ENCODE measurements at regions not wholly inside any gene's neighbourhood (a gene's known extent, or its start where the extent isn't known, plus 50 kb on each side); places are given as distances from the start of the nearest gene placed in this dataset.
"Not testable (repeated sequence)": the region's sequence is repeated elsewhere in the genome, so short reads cannot be mapped to it uniquely, and the experiment has no call there.

DNA sequence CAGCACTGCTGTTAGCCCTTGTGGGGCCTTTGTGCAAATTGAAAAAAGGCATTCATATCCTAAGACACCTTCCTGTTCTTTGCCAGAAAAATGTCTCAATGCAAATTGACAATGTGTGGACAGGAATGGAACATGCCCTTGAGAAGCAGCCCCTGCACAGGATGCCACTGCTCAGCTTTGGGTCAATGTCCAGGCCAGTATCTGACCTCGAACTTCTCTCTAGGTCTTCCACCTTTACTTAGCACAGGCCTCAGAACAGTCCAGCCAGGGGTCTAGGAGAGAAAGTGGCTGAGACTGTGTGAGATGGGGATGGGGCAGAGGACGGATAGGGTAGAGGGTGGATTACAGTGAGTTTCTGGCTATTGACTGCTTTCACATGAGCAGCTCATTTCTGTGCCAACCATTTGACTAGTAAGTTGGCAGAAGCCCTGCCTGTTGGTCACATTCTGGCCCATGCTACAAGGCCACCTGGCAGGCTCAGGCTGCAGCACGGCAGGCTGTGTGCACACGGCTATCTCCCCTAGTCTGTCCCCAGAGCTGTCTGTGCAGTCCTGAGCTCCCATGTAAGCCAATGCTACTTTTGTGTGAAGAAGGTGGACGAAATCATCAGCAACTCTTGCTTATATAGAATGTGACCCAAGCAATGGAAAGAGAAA is 254.5 kb upstream of the PLGLB1 start:
- no CpG with 5 or more reads among the region's 5 CpGs for WGBS (ENCODE audit: insufficient coverage)
- POLR2A ChIA-PET = not testable (repeated sequence)

DNA sequence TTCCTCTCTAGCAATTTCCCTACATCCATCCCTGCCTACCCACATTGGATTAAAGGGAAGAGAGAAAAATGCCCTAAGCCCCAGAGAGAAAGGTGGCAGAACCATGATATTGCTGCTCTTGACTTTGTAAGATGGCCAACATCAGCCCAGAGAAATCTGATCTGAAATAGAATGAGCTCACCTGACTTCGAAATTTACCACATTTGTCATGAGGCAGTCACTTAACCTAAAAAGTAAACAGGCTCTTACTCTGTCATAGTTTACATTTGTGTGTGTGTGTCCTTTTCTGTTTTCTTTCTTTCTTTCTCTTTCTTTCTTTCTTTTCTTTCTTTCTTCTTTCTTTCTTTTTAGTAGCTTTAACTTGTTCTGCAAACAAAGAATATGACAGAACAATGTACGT is 255.0 kb upstream of the PLGLB1 start:
- intact Hi-C loops (cut with micrococcal nuclease); H3K4me3 Mint-ChIP-seq; H3K79me2 ChIP-seq (ENCODE audit: control insufficient read depth, insufficient read depth, low read length); ATAC-seq (ENCODE audit: low read depth); DNase-seq; CTCF ChIA-PET; H3K9me3 ChIP-seq (ENCODE audit: control extremely low read depth in 1 of 3, control insufficient read depth in 2 of 3, insufficient read depth in 1 of 3, low read length in 2 of 3); H3K9ac ChIP-seq (ENCODE audit: low read length); H3K36me3 ChIP-seq (replicated peaks in 1 of 2; ENCODE audit: control extremely low read depth in 1 of 2, control insufficient read depth in 1 of 2, extremely low read depth in 1 of 2, insufficient read depth in 2 of 2, low read length in 1 of 2); H3K4me1 Mint-ChIP-seq; H4K20me1 ChIP-seq (ENCODE audit: control insufficient read depth, insufficient read depth, low read length, poor library complexity, severe bottlenecking); H2AFZ ChIP-seq (ENCODE audit: insufficient read depth, low read depth, low read length, poor library complexity, severe bottlenecking); H3K27me3 Mint-ChIP-seq; H3K4me1 ChIP-seq (ENCODE audit: control insufficient read depth in 2 of 2, insufficient read depth in 2 of 2, low read length in 2 of 2); POLR2A ChIA-PET; H3K4me3 ChIP-seq (ENCODE audit: control extremely low read depth in 1 of 5, extremely low read depth in 1 of 5, insufficient read depth in 1 of 5, low read depth in 2 of 5, low read length in 4 of 5); H3K27ac ChIP-seq (ENCODE audit: low read length in 2 of 2); H3K27me3 ChIP-seq (replicated peaks in 1 of 4; ENCODE audit: control extremely low read depth in 1 of 4, control insufficient read depth in 3 of 4, insufficient read depth in 4 of 4, low read length in 3 of 4); H3K9me3 Mint-ChIP-seq (ENCODE audit: insufficient read depth); H3K4me2 ChIP-seq (replicated peaks; ENCODE audit: low read depth, low read length, poor library complexity, severe bottlenecking); H3K27ac Mint-ChIP-seq: not testable (repeated sequence)
- WGBS (ENCODE audit: insufficient coverage) = no CpG with 5 or more reads among the region's 2 CpGs

More for the DNA sequence above, 254.5 kb upstream of the PLGLB1 start:
- H3K4me1 Mint-ChIP-seq; H3K4me3 Mint-ChIP-seq; DNase-seq; H2AFZ ChIP-seq (ENCODE audit: insufficient read depth, low read depth, low read length, poor library complexity, severe bottlenecking); H3K9me3 Mint-ChIP-seq (ENCODE audit: insufficient read depth); intact Hi-C loops (cut with micrococcal nuclease); H3K4me3 ChIP-seq (ENCODE audit: control extremely low read depth in 1 of 5, extremely low read depth in 1 of 5, insufficient read depth in 1 of 5, low read depth in 2 of 5, low read length in 4 of 5); H3K9ac ChIP-seq (ENCODE audit: low read length); H3K4me1 ChIP-seq (ENCODE audit: control insufficient read depth in 2 of 2, insufficient read depth in 2 of 2, low read length in 2 of 2); H4K20me1 ChIP-seq (ENCODE audit: control insufficient read depth, insufficient read depth, low read length, poor library complexity, severe bottlenecking); ATAC-seq (ENCODE audit: low read depth); CTCF ChIA-PET; H3K9me3 ChIP-seq (ENCODE audit: control extremely low read depth in 1 of 3, control insufficient read depth in 2 of 3, insufficient read depth in 1 of 3, low read length in 2 of 3); H3K27me3 Mint-ChIP-seq; H3K27ac ChIP-seq (ENCODE audit: low read length in 2 of 2); H3K36me3 ChIP-seq (replicated peaks in 1 of 2; ENCODE audit: control extremely low read depth in 1 of 2, control insufficient read depth in 1 of 2, extremely low read depth in 1 of 2, insufficient read depth in 2 of 2, low read length in 1 of 2); H3K4me2 ChIP-seq (replicated peaks; ENCODE audit: low read depth, low read length, poor library complexity, severe bottlenecking); H3K27me3 ChIP-seq (replicated peaks in 1 of 4; ENCODE audit: control extremely low read depth in 1 of 4, control insufficient read depth in 3 of 4, insufficient read depth in 4 of 4, low read length in 3 of 4); H3K27ac Mint-ChIP-seq; H3K79me2 ChIP-seq (ENCODE audit: control insufficient read depth, insufficient read depth, low read length): not testable (repeated sequence)

- H3K79me2 ChIP-seq (ENCODE audit: control insufficient read depth, insufficient read depth, low read length); H2AFZ ChIP-seq (ENCODE audit: insufficient read depth, low read depth, low read length, poor library complexity, severe bottlenecking); H3K4me2 ChIP-seq (replicated peaks; ENCODE audit: low read depth, low read length, poor library complexity, severe bottlenecking); H3K4me3 Mint-ChIP-seq; DNase-seq; H3K4me1 ChIP-seq (ENCODE audit: control insufficient read depth in 2 of 2, insufficient read depth in 2 of 2, low read length in 2 of 2); H3K9me3 ChIP-seq (ENCODE audit: control extremely low read depth in 1 of 3, control insufficient read depth in 2 of 3, insufficient read depth in 1 of 3, low read length in 2 of 3); H3K27me3 ChIP-seq (replicated peaks in 1 of 4; ENCODE audit: control extremely low read depth in 1 of 4, control insufficient read depth in 3 of 4, insufficient read depth in 4 of 4, low read length in 3 of 4); CTCF ChIA-PET; H3K4me1 Mint-ChIP-seq; H3K27me3 Mint-ChIP-seq; H3K9ac ChIP-seq (ENCODE audit: low read length); H3K27ac Mint-ChIP-seq; H4K20me1 ChIP-seq (ENCODE audit: control insufficient read depth, insufficient read depth, low read length, poor library complexity, severe bottlenecking); H3K4me3 ChIP-seq (ENCODE audit: control extremely low read depth in 1 of 5, extremely low read depth in 1 of 5, insufficient read depth in 1 of 5, low read depth in 2 of 5, low read length in 4 of 5); H3K9me3 Mint-ChIP-seq (ENCODE audit: insufficient read depth); ATAC-seq (ENCODE audit: low read depth); H3K36me3 ChIP-seq (replicated peaks in 1 of 2; ENCODE audit: control extremely low read depth in 1 of 2, control insufficient read depth in 1 of 2, extremely low read depth in 1 of 2, insufficient read depth in 2 of 2, low read length in 1 of 2); H3K27ac ChIP-seq (ENCODE audit: low read length in 2 of 2); POLR2A ChIA-PET; intact Hi-C loops (cut with micrococcal nuclease): not testable (repeated sequence)
- WGBS (ENCODE audit: insufficient coverage) = no CpG with 5 or more reads among the region's 3 CpGs
These were observed 256.1 kb upstream of the PLGLB1 start for GRCh38 chr2:87277734-87278133.

DNA sequence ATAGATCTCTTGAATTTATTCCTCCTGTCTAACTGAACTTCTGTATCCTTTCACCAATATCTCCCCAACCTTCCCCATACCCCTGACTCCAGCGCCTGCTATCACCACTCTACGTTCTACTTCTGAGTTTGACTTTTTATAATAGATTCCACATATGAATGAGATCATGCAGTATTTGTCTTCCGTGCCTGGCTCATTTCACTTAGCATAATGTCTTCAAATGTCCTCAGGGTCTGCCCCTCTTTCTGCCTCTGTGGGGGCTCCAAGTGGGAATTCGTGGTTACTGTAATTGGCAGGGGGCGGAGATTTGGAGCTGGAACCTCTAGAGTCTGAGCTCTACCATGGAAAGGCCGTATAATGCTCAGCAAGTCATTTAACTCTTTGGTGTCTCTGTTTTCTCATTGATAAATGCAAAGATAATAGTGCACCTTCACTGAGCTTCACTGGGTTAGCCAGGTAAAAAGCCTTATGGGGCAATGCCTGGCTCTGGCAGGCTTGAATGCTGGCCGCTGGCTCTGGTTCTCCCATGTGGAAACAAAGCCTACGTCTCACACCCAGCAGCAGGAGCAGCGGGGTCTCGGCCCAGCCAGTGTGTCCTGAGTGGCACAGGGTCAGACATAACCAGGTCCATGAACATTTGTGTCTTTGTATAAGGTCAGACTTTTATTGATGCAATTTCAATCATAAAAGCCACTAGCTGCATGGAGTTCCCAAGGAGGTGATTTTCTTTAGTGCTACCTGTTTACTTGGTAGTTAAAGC is 259.1 kb upstream of the PLGLB1 start:
- H3K4me1 ChIP-seq (ENCODE audit: control insufficient read depth in 2 of 2, insufficient read depth in 2 of 2, low read length in 2 of 2); H3K9me3 Mint-ChIP-seq (ENCODE audit: insufficient read depth); H3K27ac ChIP-seq (ENCODE audit: low read length in 2 of 2); H2AFZ ChIP-seq (ENCODE audit: insufficient read depth, low read depth, low read length, poor library complexity, severe bottlenecking); ATAC-seq (ENCODE audit: low read depth); H3K9ac ChIP-seq (ENCODE audit: low read length); H3K36me3 ChIP-seq (replicated peaks in 1 of 2; ENCODE audit: control extremely low read depth in 1 of 2, control insufficient read depth in 1 of 2, extremely low read depth in 1 of 2, insufficient read depth in 2 of 2, low read length in 1 of 2); H4K20me1 ChIP-seq (ENCODE audit: control insufficient read depth, insufficient read depth, low read length, poor library complexity, severe bottlenecking); intact Hi-C loops (cut with micrococcal nuclease); H3K4me1 Mint-ChIP-seq; H3K27ac Mint-ChIP-seq; H3K4me3 ChIP-seq (ENCODE audit: control extremely low read depth in 1 of 5, extremely low read depth in 1 of 5, insufficient read depth in 1 of 5, low read depth in 2 of 5, low read length in 4 of 5); DNase-seq; CTCF ChIA-PET; H3K4me2 ChIP-seq (replicated peaks; ENCODE audit: low read depth, low read length, poor library complexity, severe bottlenecking); H3K79me2 ChIP-seq (ENCODE audit: control insufficient read depth, insufficient read depth, low read length); H3K9me3 ChIP-seq (ENCODE audit: control extremely low read depth in 1 of 3, control insufficient read depth in 2 of 3, insufficient read depth in 1 of 3, low read length in 2 of 3); H3K27me3 Mint-ChIP-seq; H3K4me3 Mint-ChIP-seq; H3K27me3 ChIP-seq (replicated peaks in 1 of 4; ENCODE audit: control extremely low read depth in 1 of 4, control insufficient read depth in 3 of 4, insufficient read depth in 4 of 4, low read length in 3 of 4); POLR2A ChIA-PET: not testable (repeated sequence)
- WGBS (ENCODE audit: insufficient coverage) = no CpG with 5 or more reads among the region's 10 CpGs
